OCI-LY7 (cell line): ENCODE measurements at regions not wholly inside any gene's neighbourhood (a gene's known extent, or its start where the extent isn't known, plus 50 kb on each side); places are given as distances from the start of the nearest gene placed in this dataset.
"Not testable (repeated sequence)": the region's sequence is repeated elsewhere in the genome, so short reads cannot be mapped to it uniquely, and the experiment has no call there.

Experiments
- CTCF ChIP-seq: fragments of 200-600 bp; sonication (generic); conservative IDR thresholded peaks from 2 replicates; pipeline ENCODE4 v1.5.1; 2014; ENCODE audit warnings: mild to moderate bottlenecking, antibody characterized with exemption, low read length, moderate library complexity, mixed read lengths
- EZH2phosphoT487 ChIP-seq: fragments of 200-600 bp; sonication (generic); IDR thresholded peaks from 2 replicates; pipeline ENCODE4 v1.6.1; 2018; ENCODE audit warnings: low read depth, borderline replicate concordance, mild to moderate bottlenecking, mixed run types, antibody characterized with exemption, low read length, moderate library complexity, mixed read lengths

- TF ChIP-seq CTCF, EZH2phosphoT487: not testable (repeated sequence)
Observed at GRCh38 chr7:55722874-55723620, 139.5 kb downstream of the SEPTIN14 start.
